Type B pancreatic cell (in vitro differentiated cells): ENCODE measurements at regions not wholly inside any gene's neighbourhood (a gene's known extent, or its start where the extent isn't known, plus 50 kb on each side); places are given as distances from the start of the nearest gene placed in this dataset.

ENCODE experiments used
- DNase-seq: peaks from one replicate; pipeline ENCODE4 v3.0.0; 2021; ENCODE audit warnings: mixed read lengths; ENCODE audit not compliant: unreplicated experiment; ENCODE audit errors: extremely low spot score
- H3K27ac Mint-ChIP-seq: 2 replicates; pipeline ENCODE4 v1.8.0; 2021; ENCODE audit warnings: mild to moderate bottlenecking, mixed read lengths
- H3K27me3 Mint-ChIP-seq: 2 replicates; pipeline ENCODE4 v1.8.0; 2021; ENCODE audit warnings: mixed read lengths
- H3K36me3 Mint-ChIP-seq: 2 replicates; pipeline ENCODE4 v1.8.0; 2021; ENCODE audit warnings: mixed read lengths
- H3K4me1 Mint-ChIP-seq: one replicate; pipeline ENCODE4 v1.8.0; 2021; ENCODE audit warnings: mixed read lengths; ENCODE audit not compliant: unreplicated experiment
- H3K4me3 Mint-ChIP-seq: 2 replicates; pipeline ENCODE4 v1.8.0; 2021; ENCODE audit warnings: mild to moderate bottlenecking, mixed read lengths
- H3K9me3 Mint-ChIP-seq: 2 replicates; pipeline ENCODE4 v1.8.0; 2021; ENCODE audit warnings: mixed read lengths
- CTCF ChIP-seq: fragments of 200-600 bp; sonication (generic); conservative IDR thresholded peaks from 2 replicates; pipeline ENCODE4 v1.5.0; 2021; ENCODE audit warnings: antibody characterized with exemption, mild to moderate bottlenecking

- no peak overlapping the region for H3K4me3 Mint-ChIP-seq
Observed at GRCh38 chr16:65319621-65320231, 197.9 kb upstream of the CDH11 start.

GRCh38 chr16:65318590-65319257 is 196.9 kb upstream of the CDH11 start:
- no peaks in the 10 kb centered on the region for H3K36me3 Mint-ChIP-seq
- H3K9me3 Mint-ChIP-seq, result no peaks in the 10 kb centered on the region
- peak; percentile 18 for TF ChIP-seq CTCF
- H3K4me3 Mint-ChIP-seq, result no peak overlapping the region
- H3K4me1 Mint-ChIP-seq, result peaks cover 12% of the 10 kb centered on the region
- no peak for DNase-seq
- H3K27ac Mint-ChIP-seq, result no peak overlapping the region
- peaks cover 4% of the 10 kb centered on the region for H3K27me3 Mint-ChIP-seq

More at GRCh38 chr16:65319621-65320231, 197.9 kb upstream of the CDH11 start:
- no peak for DNase-seq
- peaks cover 2% of the 10 kb centered on the region for H3K27me3 Mint-ChIP-seq
- no peak overlapping the region for H3K27ac Mint-ChIP-seq
- no peak for TF ChIP-seq CTCF
- H3K4me1 Mint-ChIP-seq, result peaks cover 12% of the 10 kb centered on the region
- H3K9me3 Mint-ChIP-seq, result no peaks in the 10 kb centered on the region
- no peaks in the 10 kb centered on the region for H3K36me3 Mint-ChIP-seq

- H3K4me1 Mint-ChIP-seq, result peaks cover 12% of the 10 kb centered on the region
- no peak for TF ChIP-seq CTCF
- no peak for DNase-seq
- no peak overlapping the region for H3K27ac Mint-ChIP-seq
- H3K9me3 Mint-ChIP-seq, result no peaks in the 10 kb centered on the region
- peaks cover 4% of the 10 kb centered on the region for H3K27me3 Mint-ChIP-seq
- no peaks in the 10 kb centered on the region for H3K36me3 Mint-ChIP-seq
- H3K4me3 Mint-ChIP-seq, result no peak overlapping the region
Observed at GRCh38 chr16:65318138-65318537, 196.3 kb upstream of the CDH11 start.

- peaks cover 4% of the 10 kb centered on the region for H3K27me3 Mint-ChIP-seq
- TF ChIP-seq CTCF, result no peak
- H3K36me3 Mint-ChIP-seq, result no peaks in the 10 kb centered on the region
- no peak for DNase-seq
- H3K4me3 Mint-ChIP-seq, result no peak overlapping the region
- peaks cover 12% of the 10 kb centered on the region for H3K4me1 Mint-ChIP-seq
- no peaks in the 10 kb centered on the region for H3K9me3 Mint-ChIP-seq
- H3K27ac Mint-ChIP-seq, result no peak overlapping the region
Observed at GRCh38 chr16:65316808-65317207, 194.9 kb upstream of the CDH11 start.

- Mint-ChIP-seq H3K27me3 (peaks cover 4% of the 10 kb centered on the region), H3K27ac (no peak overlapping the region), H3K36me3 (no peaks in the 10 kb centered on the region), H3K4me3 (no peak overlapping the region), H3K9me3 (no peaks in the 10 kb centered on the region), H3K4me1 (peaks cover 12% of the 10 kb centered on the region)
- DNase-seq, result no peak
- TF ChIP-seq CTCF, result no peak
Observed at GRCh38 chr16:65315081-65315780, 193.4 kb upstream of the CDH11 start.
